Central memory CD8-positive, alpha-beta T cell (primary cell): ENCODE measurements at regions not wholly inside any gene's neighbourhood (a gene's known extent, or its start where the extent isn't known, plus 50 kb on each side); places are given as distances from the start of the nearest gene placed in this dataset.
"Not testable (repeated sequence)": the region's sequence is repeated elsewhere in the genome, so short reads cannot be mapped to it uniquely, and the experiment has no call there.

Experiments used
- ATAC-seq: fragments of 150-1000 bp; cut with Tn5 transposase; replicated peaks from 2 replicates; pipeline ENCODE4 v1.10.0; 2022; ENCODE audit warnings: mild to moderate bottlenecking, moderate FRiP score, moderate number of reproducible peaks; ENCODE audit not compliant: poor library complexity, severe bottlenecking; ENCODE audit errors: extremely low read depth
- DNase-seq, 2 donors: peaks; one replicate each; pipeline ENCODE4 v3.0.0; 2021; ENCODE audit warnings: low spot score in 2 of 2
- H3K27ac Mint-ChIP-seq: one replicate; pipeline ENCODE4 v1.8.0; 2022; ENCODE audit warnings: low read depth, mild to moderate bottlenecking, moderate library complexity, mixed read lengths
- H3K27me3 Mint-ChIP-seq: one replicate; pipeline ENCODE4 v1.8.0; 2022; ENCODE audit warnings: mixed read lengths
- H3K36me3 Mint-ChIP-seq: one replicate; pipeline ENCODE4 v1.8.0; 2022; ENCODE audit warnings: mild to moderate bottlenecking, moderate library complexity, mixed read lengths; ENCODE audit not compliant: insufficient read depth
- H3K4me1 Mint-ChIP-seq: one replicate; pipeline ENCODE4 v1.8.0; 2022; ENCODE audit warnings: mixed read lengths
- H3K4me3 Mint-ChIP-seq: one replicate; pipeline ENCODE4 v1.8.0; 2022; ENCODE audit warnings: mild to moderate bottlenecking, moderate library complexity, mixed read lengths
- H3K9me3 Mint-ChIP-seq: one replicate; pipeline ENCODE4 v1.8.0; 2022; ENCODE audit warnings: mixed read lengths

GRCh38 chr12:17884581-17884980 lies 205.4 kb downstream of the RERGL start:
- peaks cover 22% of the 10 kb centered on the region for H3K9me3 Mint-ChIP-seq
- H3K27ac Mint-ChIP-seq, result no peak overlapping the region
- H3K36me3 Mint-ChIP-seq, result no peaks in the 10 kb centered on the region
- DNase-seq (no peak), ATAC-seq (no peak)
- H3K4me3 Mint-ChIP-seq, result no peak overlapping the region
- H3K4me1 Mint-ChIP-seq, result no peaks in the 10 kb centered on the region
- H3K27me3 Mint-ChIP-seq, result no peaks in the 10 kb centered on the region

GRCh38 chr12:17878714-17879113 lies 211.3 kb downstream of the RERGL start:
- no peaks in the 10 kb centered on the region for H3K27me3 Mint-ChIP-seq
- no peak overlapping the region for H3K27ac Mint-ChIP-seq
- DNase-seq (no peak), ATAC-seq (no peak)
- peaks cover 19% of the 10 kb centered on the region for H3K9me3 Mint-ChIP-seq
- H3K36me3 Mint-ChIP-seq, result no peaks in the 10 kb centered on the region
- no peaks in the 10 kb centered on the region for H3K4me1 Mint-ChIP-seq
- H3K4me3 Mint-ChIP-seq, result no peak overlapping the region

DNA sequence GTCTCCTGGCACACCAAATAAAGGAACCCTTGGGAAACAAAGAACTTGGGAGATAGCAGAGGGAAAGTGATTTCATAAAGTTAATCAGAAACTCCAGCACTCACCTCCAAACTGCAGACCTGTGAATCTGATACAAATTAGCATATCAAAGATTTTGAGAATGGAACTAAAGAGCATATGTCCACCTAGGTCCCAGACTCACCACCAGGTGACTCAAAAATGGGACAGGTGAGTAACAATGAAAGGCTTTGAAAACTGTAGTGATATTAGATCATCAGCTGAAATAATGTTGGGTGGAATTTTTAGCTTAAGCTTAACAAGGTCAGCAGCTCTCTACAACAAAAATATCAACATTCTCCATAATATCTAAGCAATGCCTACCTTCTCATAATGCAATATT lies 214.8 kb downstream of the RERGL start:
- Mint-ChIP-seq H3K4me3 (no peak overlapping the region), H3K9me3 (peaks cover 24% of the 10 kb centered on the region)

GRCh38 chr12:17866802-17867201 lies 223.2 kb downstream of the RERGL start:
- Mint-ChIP-seq H3K27me3 (no peaks in the 10 kb centered on the region), H3K4me3 (no peak overlapping the region), H3K36me3 (no peaks in the 10 kb centered on the region), H3K9me3 (peaks cover 25% of the 10 kb centered on the region), H3K4me1 (no peaks in the 10 kb centered on the region), H3K27ac (no peak overlapping the region)
- ATAC-seq, result no peak
- DNase-seq, result no peak

More for the DNA sequence above, 214.8 kb downstream of the RERGL start:
- ATAC-seq (no peak), DNase-seq (no peak)
- Mint-ChIP-seq H3K4me1 (no peaks in the 10 kb centered on the region), H3K27ac (no peak overlapping the region), H3K27me3 (no peaks in the 10 kb centered on the region), H3K36me3 (no peaks in the 10 kb centered on the region)

- ATAC-seq, H3K27me3 Mint-ChIP-seq, H3K4me3 Mint-ChIP-seq, H3K4me1 Mint-ChIP-seq, H3K27ac Mint-ChIP-seq, DNase-seq, H3K36me3 Mint-ChIP-seq: not testable (repeated sequence)
- peaks cover 11% of the 10 kb centered on the region for H3K9me3 Mint-ChIP-seq
Observed at GRCh38 chr12:17855548-17855947, 234.4 kb downstream of the RERGL start.

- ATAC-seq (no peak), DNase-seq (no peak)
- Mint-ChIP-seq H3K36me3 (no peaks in the 10 kb centered on the region), H3K27ac (no peak overlapping the region), H3K27me3 (no peaks in the 10 kb centered on the region), H3K9me3 (peaks cover 13% of the 10 kb centered on the region), H3K4me1 (no peaks in the 10 kb centered on the region), H3K4me3 (no peak overlapping the region)
Observed at GRCh38 chr12:17853054-17853453, 236.9 kb downstream of the RERGL start.

- no peaks in the 10 kb centered on the region for H3K27me3 Mint-ChIP-seq
Observed at GRCh38 chr12:17841496-17841895, 248.5 kb downstream of the RERGL start.

DNA sequence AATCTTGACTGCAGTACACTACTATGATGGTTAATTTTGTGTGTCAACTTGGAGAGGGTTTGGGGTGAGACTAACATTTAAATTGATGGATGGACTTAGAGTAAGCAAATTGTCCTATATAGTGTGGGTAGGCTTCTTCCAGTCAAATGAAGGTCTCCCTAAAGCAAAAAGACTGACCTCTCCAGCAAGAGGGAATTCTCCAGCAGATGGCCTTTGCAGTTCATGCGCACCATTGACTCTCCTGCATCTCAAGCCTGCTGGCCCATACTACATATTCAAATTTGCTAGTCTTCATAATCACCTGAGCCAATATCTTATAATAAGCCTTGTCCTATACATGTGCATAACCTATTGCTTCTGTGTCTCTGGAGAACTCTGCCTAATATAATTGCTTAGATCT lies 260.2 kb downstream of the RERGL start:
- Mint-ChIP-seq H3K4me3 (no peak overlapping the region), H3K4me1 (no peaks in the 10 kb centered on the region), H3K27ac (no peak overlapping the region), H3K27me3 (no peaks in the 10 kb centered on the region), H3K36me3 (no peaks in the 10 kb centered on the region), H3K9me3 (no peaks in the 10 kb centered on the region)
- no peak for DNase-seq
- no peak for ATAC-seq

More at GRCh38 chr12:17841496-17841895, 248.5 kb downstream of the RERGL start:
- Mint-ChIP-seq H3K4me1 (no peaks in the 10 kb centered on the region), H3K27ac (no peak overlapping the region), H3K9me3 (peaks cover 7% of the 10 kb centered on the region), H3K4me3 (no peak overlapping the region), H3K36me3 (peaks cover 1% of the 10 kb centered on the region)
- ATAC-seq (no peak), DNase-seq (no peak)

DNA sequence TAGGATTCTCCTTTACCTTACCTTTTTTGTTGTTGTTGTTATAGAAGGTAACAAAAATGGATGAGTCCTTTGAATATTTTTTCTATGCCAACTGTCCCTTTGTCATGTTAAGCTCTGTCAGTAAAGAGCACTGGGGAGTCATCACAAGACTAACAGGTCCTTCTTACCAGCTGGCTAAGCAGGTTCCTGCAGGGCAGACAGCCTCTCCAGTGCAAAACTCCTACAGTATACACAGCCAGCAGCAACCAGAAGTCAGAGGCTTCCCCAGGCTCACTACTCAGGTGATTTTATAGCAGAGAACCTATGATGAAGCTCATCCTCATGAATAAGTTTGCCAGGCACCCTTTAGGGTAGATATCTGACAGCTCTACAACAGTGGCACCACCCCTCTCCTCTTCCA lies 271.1 kb downstream of the RERGL start:
- no peaks in the 10 kb centered on the region for H3K4me1 Mint-ChIP-seq
- peaks cover 41% of the 10 kb centered on the region for H3K9me3 Mint-ChIP-seq
- no peak for ATAC-seq
- no peaks in the 10 kb centered on the region for H3K36me3 Mint-ChIP-seq
- H3K27me3 Mint-ChIP-seq, result no peaks in the 10 kb centered on the region
- H3K27ac Mint-ChIP-seq, result no peak overlapping the region
- H3K4me3 Mint-ChIP-seq, result no peak overlapping the region
- DNase-seq, result no peak

GRCh38 chr12:17810399-17810798 lies 279.6 kb downstream of the RERGL start:
- Mint-ChIP-seq H3K36me3 (no peaks in the 10 kb centered on the region), H3K4me3 (no peak overlapping the region), H3K4me1 (no peaks in the 10 kb centered on the region), H3K27me3 (no peaks in the 10 kb centered on the region), H3K9me3 (peaks cover 39% of the 10 kb centered on the region), H3K27ac (no peak overlapping the region)
- ATAC-seq, result no peak
- no peak for DNase-seq

DNA sequence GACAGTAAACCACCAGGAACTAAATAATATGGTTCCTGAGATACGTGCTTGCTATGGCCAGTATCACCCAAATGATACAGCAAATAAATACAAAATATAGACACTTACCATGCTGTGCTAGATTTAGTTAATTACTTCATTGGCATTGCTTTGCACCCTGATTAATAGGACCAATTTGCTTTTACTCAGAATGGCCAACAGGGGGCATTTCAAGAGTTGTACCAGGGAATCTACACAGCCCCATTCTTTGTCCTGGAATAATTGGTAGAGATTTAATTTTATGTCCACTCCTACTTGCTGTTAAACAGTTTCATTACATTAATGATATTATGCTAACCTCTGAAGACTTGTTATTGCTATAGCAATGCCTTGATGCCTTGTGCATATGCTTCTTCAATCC lies 280.8 kb downstream of the RERGL start:
- DNase-seq, result no peak
- Mint-ChIP-seq H3K27me3 (no peaks in the 10 kb centered on the region), H3K4me1 (no peaks in the 10 kb centered on the region), H3K9me3 (peaks cover 28% of the 10 kb centered on the region), H3K4me3 (no peak overlapping the region), H3K36me3 (no peaks in the 10 kb centered on the region), H3K27ac (no peak overlapping the region)
- ATAC-seq, result no peak

GRCh38 chr12:17802657-17803641 lies 287.0 kb downstream of the RERGL start:
- DNase-seq (no peak), ATAC-seq (no peak)
- no peaks in the 10 kb centered on the region for H3K27me3 Mint-ChIP-seq
- peaks cover 19% of the 10 kb centered on the region for H3K9me3 Mint-ChIP-seq
- H3K27ac Mint-ChIP-seq, result no peak overlapping the region
- no peaks in the 10 kb centered on the region for H3K36me3 Mint-ChIP-seq
- no peak overlapping the region for H3K4me3 Mint-ChIP-seq
- no peaks in the 10 kb centered on the region for H3K4me1 Mint-ChIP-seq

DNA sequence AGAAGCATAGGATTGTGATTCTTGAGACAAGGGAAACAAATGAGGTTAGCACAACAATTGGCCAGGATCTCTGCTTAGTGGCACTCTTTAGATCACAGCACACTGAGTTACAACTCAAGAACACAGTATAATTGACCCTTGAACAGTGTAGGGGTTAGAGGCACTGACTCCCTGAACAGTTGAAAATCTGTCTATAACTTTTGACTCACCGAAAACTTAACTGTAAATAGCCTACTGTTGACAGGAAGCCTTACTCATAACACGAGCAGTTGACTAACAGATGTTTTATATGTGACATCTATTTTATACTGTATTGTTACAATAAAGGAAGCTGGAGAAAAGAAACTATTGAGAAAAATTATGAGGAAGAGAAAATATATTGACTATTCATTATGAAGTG lies 296.1 kb downstream of the RERGL start:
- no peaks in the 10 kb centered on the region for H3K4me1 Mint-ChIP-seq
- DNase-seq (no peak), ATAC-seq (no peak)
- H3K36me3 Mint-ChIP-seq, result peaks cover 2% of the 10 kb centered on the region
- no peak overlapping the region for H3K27ac Mint-ChIP-seq
- peaks cover 9% of the 10 kb centered on the region for H3K9me3 Mint-ChIP-seq
- H3K4me3 Mint-ChIP-seq, result no peak overlapping the region
- H3K27me3 Mint-ChIP-seq, result no peaks in the 10 kb centered on the region
